ENCODE measurements at regions not wholly inside any gene's neighbourhood (a gene's known extent, or its start where the extent isn't known, plus 50 kb on each side); places are given as distances from the start of the nearest gene placed in this dataset.

DNA sequence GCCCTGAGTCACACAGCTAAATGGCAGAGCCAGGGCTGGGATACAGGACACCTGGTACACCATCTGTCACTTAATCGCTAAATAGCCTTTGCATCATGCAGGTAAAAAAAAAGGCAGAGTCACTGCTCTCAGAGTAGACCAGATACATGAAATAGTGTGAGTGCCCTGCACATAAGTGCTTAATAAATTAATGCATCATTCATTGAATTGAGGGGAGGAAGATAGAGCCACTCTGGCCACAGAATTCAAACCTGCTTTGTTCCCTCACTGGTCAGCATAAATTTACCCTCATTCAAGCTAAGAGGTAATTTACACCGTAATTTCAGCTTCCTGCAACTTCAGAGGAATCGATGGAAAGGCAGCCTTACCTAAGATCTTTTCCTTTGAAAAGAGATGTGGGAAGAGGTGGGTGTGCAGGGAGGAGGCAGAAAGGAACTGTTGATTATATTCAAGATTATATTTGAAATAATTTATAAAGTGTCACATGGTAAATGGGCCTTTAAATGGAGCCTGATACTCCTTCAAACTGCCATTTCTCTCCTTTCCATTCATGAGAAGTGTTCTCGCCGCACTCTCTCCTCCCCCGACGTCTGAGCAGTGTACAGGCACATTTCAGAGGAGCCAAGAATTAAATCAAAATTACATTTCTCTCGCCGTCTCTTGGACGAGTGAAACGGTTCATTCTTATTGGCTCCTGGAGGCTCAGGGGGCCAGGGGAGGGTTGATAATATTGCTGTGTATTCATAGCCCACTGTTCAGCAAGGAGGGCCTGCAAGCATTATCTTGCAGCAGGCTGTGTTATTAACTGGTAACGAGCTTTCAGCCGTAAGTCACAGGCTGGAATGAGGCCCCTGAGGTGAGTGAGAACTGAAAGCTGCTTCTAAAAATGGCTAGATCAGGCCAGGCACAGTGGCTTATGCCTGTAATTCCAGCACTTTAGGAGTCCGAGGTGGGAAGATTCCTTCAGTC lies 52.2 kb upstream of the HMGXB4 start:
- 41% methylated on average over 14 of the region's 14 CpGs for WGBS (ENCODE audit: insufficient coverage, insufficient replicate concordance, low lambda C conversion rate, missing lambda C conversion rate)
- DNase-seq (ENCODE audit: low read depth, low spot score) (no peak), FAIRE-seq (no peak), ATAC-seq (no peak)
- Histone ChIP-seq H3K9me3 (replicated peaks; ENCODE audit: control insufficient read depth, insufficient read depth, low read length) (no peaks in the 10 kb centered on the region), H3K4me2 (ENCODE audit: control insufficient read depth, insufficient read depth) (no peak overlapping the region), H3K27ac (ENCODE audit: control insufficient read depth, insufficient read depth) (no peak overlapping the region), H3K4me1 (ENCODE audit: control insufficient read depth, insufficient read depth, low read length) (no peaks in the 10 kb centered on the region), H3K79me2 (ENCODE audit: control insufficient read depth, insufficient read depth, low read length) (no peaks in the 10 kb centered on the region), H3K4me3 (no peak overlapping the region), H3K36me3 (ENCODE audit: control insufficient read depth in 2 of 2, insufficient read depth in 2 of 2, low read length in 1 of 2) (no peaks in the 10 kb centered on the region; a peak in 1 of 4 replicates), H2AFZ (ENCODE audit: control insufficient read depth, low read depth, low read length) (no peak overlapping the region), H3K27me3 (replicated peaks in 1 of 2; ENCODE audit: control insufficient read depth in 2 of 2, insufficient read depth in 2 of 2, low read length in 1 of 2) (no peaks in the 10 kb centered on the region; a peak in 1 of 4 replicates), H3K9ac (ENCODE audit: control insufficient read depth, insufficient read depth, low read length) (no peak overlapping the region), H4K20me1 (ENCODE audit: control insufficient read depth, insufficient read depth) (no peaks in the 10 kb centered on the region)
- TF ChIP-seq HDAC6 (IDR thresholded peaks at IDR 0.05; ENCODE audit: unreplicated experiment): no peak
- TF ChIP-seq GABPA (IDR thresholded peaks at IDR 0.05; ENCODE audit: low read depth): no peak
- TF ChIP-seq NR2C2 (IDR thresholded peaks at IDR 0.05; ENCODE audit: borderline replicate concordance, control insufficient read depth, insufficient read length, low read depth): no peak
- TF ChIP-seq FOS (IDR thresholded peaks at IDR 0.05; ENCODE audit: borderline replicate concordance, extremely low read depth, insufficient read length): no peak
- ChIA-PET POLR2A (no interaction called here), SMC1A (ENCODE audit: uncharacterized antibody, unreplicated experiment) (interaction anchor here (1.3 to 3.1 kb wide), 3 partner anchors 8 to 20 kb away, joined by 3 to 18 read pairs (median 5); no protein-coding TSS in a partner anchor), CTCF (interaction anchor here (0.7 to 2.4 kb wide), 5 partner anchors 25 to 55 kb away, joined by 3 to 11 read pairs (median 4); no protein-coding TSS in a partner anchor), RAD21 (ENCODE audit: unreplicated experiment) (interaction anchor here (1.4 to 2.0 kb wide), 3 partner anchors 25 to 55 kb away, joined by 3 to 7 read pairs (median 5); no protein-coding TSS in a partner anchor)
- no TSS peak for BruUV-seq (replicated peaks)
- in situ Hi-C loops (cut with MboI) (no loop called here), intact Hi-C loops (cut with micrococcal nuclease; ENCODE audit: unreplicated experiment) (no loop called here)

DNA sequence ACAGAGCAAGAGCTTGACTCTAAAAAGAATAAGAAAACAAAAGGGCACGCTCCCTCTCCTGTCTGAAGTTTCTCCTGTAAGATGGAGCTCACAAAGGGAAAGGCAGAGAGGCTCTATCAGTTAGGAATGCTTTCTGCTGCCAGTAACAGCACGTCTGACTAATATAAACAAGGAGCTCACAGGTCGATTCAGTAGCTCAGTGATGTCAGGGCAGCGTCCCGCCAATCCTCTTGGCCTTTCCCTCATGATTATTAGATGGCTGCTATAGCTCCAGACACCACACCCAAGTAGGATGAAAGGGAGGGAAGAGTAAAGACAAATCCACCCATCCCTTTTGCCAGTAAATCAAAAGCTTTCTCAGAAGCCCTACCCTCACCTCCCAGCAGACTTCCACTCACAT lies 51.3 kb upstream of the HMGXB4 start:
- ChIA-PET POLR2A (no interaction called here), SMC1A (ENCODE audit: uncharacterized antibody, unreplicated experiment) (interaction anchor here (0.8 to 3.1 kb wide), 4 partner anchors 9 to 24 kb away, joined by 3 to 18 read pairs (median 4); no protein-coding TSS in a partner anchor), CTCF (interaction anchor here (0.8 to 2.4 kb wide), 4 partner anchors 20 to 56 kb away, joined by 3 to 11 read pairs (median 4); no protein-coding TSS in a partner anchor), RAD21 (ENCODE audit: unreplicated experiment) (interaction anchor here (1.4 to 2.0 kb wide), 3 partner anchors 24 to 56 kb away, joined by 3 to 7 read pairs (median 5); no protein-coding TSS in a partner anchor)
- Histone ChIP-seq H3K27me3 (replicated peaks in 1 of 2; ENCODE audit: control insufficient read depth in 2 of 2, insufficient read depth in 2 of 2, low read length in 1 of 2) (no peaks in the 10 kb centered on the region; a peak in 1 of 4 replicates), H3K4me1 (ENCODE audit: control insufficient read depth, insufficient read depth, low read length) (no peaks in the 10 kb centered on the region), H2AFZ (ENCODE audit: control insufficient read depth, low read depth, low read length) (no peak overlapping the region), H3K9me3 (replicated peaks; ENCODE audit: control insufficient read depth, insufficient read depth, low read length) (no peaks in the 10 kb centered on the region), H3K4me2 (ENCODE audit: control insufficient read depth, insufficient read depth) (no peak overlapping the region), H3K9ac (ENCODE audit: control insufficient read depth, insufficient read depth, low read length) (no peak overlapping the region), H3K79me2 (ENCODE audit: control insufficient read depth, insufficient read depth, low read length) (no peaks in the 10 kb centered on the region), H3K4me3 (no peak overlapping the region), H4K20me1 (ENCODE audit: control insufficient read depth, insufficient read depth) (no peaks in the 10 kb centered on the region), H3K27ac (ENCODE audit: control insufficient read depth, insufficient read depth) (no peak overlapping the region), H3K36me3 (ENCODE audit: control insufficient read depth in 2 of 2, insufficient read depth in 2 of 2, low read length in 1 of 2) (no peaks in the 10 kb centered on the region; a peak in 1 of 4 replicates)
- no peak for DNase-seq (ENCODE audit: low read depth, low spot score)
- 47% methylated on average over 5 of the region's 5 CpGs for WGBS (ENCODE audit: insufficient coverage, insufficient replicate concordance, low lambda C conversion rate, missing lambda C conversion rate)
- BruUV-seq (replicated peaks): no TSS peak
- ATAC-seq: no peak
- no peak for FAIRE-seq
- intact Hi-C loops (cut with micrococcal nuclease; ENCODE audit: unreplicated experiment): no loop called here
- in situ Hi-C loops (cut with MboI): no loop called here
- TF ChIP-seq POLR2AphosphoS5 (IDR thresholded peaks at IDR 0.05; ENCODE audit: low read length) (no peak), RELA (IDR thresholded peaks at IDR 0.05; ENCODE audit: borderline replicate concordance, partially characterized antibody) (no peak), NKRF (conservative IDR thresholded peaks at IDR 0.05) (no peak), SUPT20H (IDR thresholded peaks at IDR 0.05; ENCODE audit: borderline replicate concordance, control insufficient read depth, low read depth, low read length) (no peak), ZNF274 (IDR thresholded peaks at IDR 0.05; ENCODE audit: insufficient read depth, insufficient read length) (no peak), PAX8 (IDR thresholded peaks at IDR 0.05) (no peak), SRF (IDR thresholded peaks at IDR 0.05; ENCODE audit: low read depth in 2 of 2, low read length in 2 of 2) (no peak)
